H1 (cell line): ENCODE measurements at regions not wholly inside any gene's neighbourhood (a gene's known extent, or its start where the extent isn't known, plus 50 kb on each side); places are given as distances from the start of the nearest gene placed in this dataset.

Experiments
- CTCF ChIA-PET: fragments of 300-600 bp; sonication (Branson Sonifier 250); formaldehyde crosslinking; loops from one replicate; lab custom pipeline; 2021; ENCODE audit not compliant: partially characterized antibody; lab: Charles Lee
- POLR2A ChIA-PET: fragments of 300-600 bp; sonication (Branson Sonifier 250); formaldehyde crosslinking; loops from one replicate; lab custom pipeline; 2021; ENCODE audit warnings: inconsistent platforms; ENCODE audit not compliant: partially characterized antibody; lab: Charles Lee
- DNase-seq, 2 experiments: peaks; one replicate each; pipeline versions ENCODE4 v3.0.0 to v3.0.0-alpha.2; 2010 to 2022; ENCODE audit warnings: low spot score in 2 of 2, low read depth in 1 of 2, mixed read lengths in 1 of 2
- FAIRE-seq: peaks from 2 replicates; lab custom pipeline; 2011; peaks lifted over from hg19 to GRCh38; lab: Jason Lieb, UNC
- H2AFZ ChIP-seq: 2 replicates; pipeline ENCODE4 v1.8.1; 2012; ENCODE audit warnings: low read length, inconsistent platforms
- H2AK5ac ChIP-seq: 2 replicates; pipeline ENCODE4 v1.6.1; 2013; ENCODE audit warnings: low read depth, low read length
- H2BK120ac ChIP-seq: replicated peaks from 2 replicates; pipeline ENCODE3; 2013; ENCODE audit warnings: low read depth, low read length, inconsistent platforms
- H2BK12ac ChIP-seq: 2 replicates; pipeline ENCODE4 v1.6.1; 2013; ENCODE audit warnings: low read depth, low read length
- H2BK15ac ChIP-seq: 2 replicates; pipeline ENCODE4 v1.6.1; 2013; ENCODE audit warnings: low read length
- H2BK20ac ChIP-seq: 2 replicates; pipeline ENCODE4 v1.6.1; 2013; ENCODE audit warnings: low read length
- H2BK5ac ChIP-seq: 2 replicates; pipeline ENCODE4 v1.6.1; 2013; ENCODE audit warnings: low read depth, low read length
- H3K14ac ChIP-seq: 2 replicates; pipeline ENCODE4 v1.6.1; 2013; ENCODE audit warnings: inconsistent platforms; ENCODE audit not compliant: insufficient read length
- H3K18ac ChIP-seq: 2 replicates; pipeline ENCODE4 v1.6.1; 2013; ENCODE audit warnings: low read length; ENCODE audit errors: extremely low read depth
- H3K23ac ChIP-seq: 2 replicates; pipeline ENCODE4 v1.6.1; 2013; ENCODE audit warnings: inconsistent platforms; ENCODE audit not compliant: insufficient read length
- H3K23me2 ChIP-seq: 2 replicates; pipeline ENCODE4 v1.6.1; 2013; ENCODE audit warnings: low read depth, low read length
- H3K27ac ChIP-seq: 2 replicates; pipeline ENCODE4 v1.6.1; 2011; ENCODE audit warnings: low read depth, low read length, inconsistent platforms
- H3K27me3 ChIP-seq, 4 experiments: replicated peaks in 1 of 4; 1 replicate in 1 of 4; 2 replicates in 3 of 4; pipeline versions ENCODE4 v1.6.1 to v1.8.1; 2011 to 2013; ENCODE audit warnings: low read length in 3 of 4, mild to moderate bottlenecking in 3 of 4, inconsistent platforms in 2 of 4, mixed read lengths in 2 of 4, moderate library complexity in 1 of 4; ENCODE audit not compliant: control insufficient read depth in 3 of 4, insufficient read depth in 3 of 4; ENCODE audit errors: extremely low read depth in 1 of 4
- H3K36me3 ChIP-seq, 4 experiments: 2 replicates each; pipeline versions ENCODE4 v1.6.1 to v1.8.1; 2011 to 2013; ENCODE audit warnings: mild to moderate bottlenecking in 4 of 4, low read length in 3 of 4, moderate library complexity in 2 of 4, control low read depth in 1 of 4, inconsistent platforms in 1 of 4; ENCODE audit not compliant: insufficient read depth in 4 of 4, control insufficient read depth in 2 of 4
- H3K4ac ChIP-seq: replicated peaks from 2 replicates; pipeline ENCODE3; 2013; ENCODE audit warnings: low read length, low read depth, mixed read lengths, inconsistent platforms; ENCODE audit not compliant: insufficient read length
- H3K4me1 ChIP-seq, 4 experiments: replicated peaks in 1 of 4; 1 replicate in 1 of 4; 2 replicates in 3 of 4; pipeline versions ENCODE4 v1.6.1 to v1.8.1; 2011 to 2013; ENCODE audit warnings: low read length in 3 of 4, inconsistent platforms in 2 of 4, mixed read lengths in 1 of 4; ENCODE audit not compliant: insufficient read depth in 4 of 4, control insufficient read depth in 3 of 4
- H3K4me2 ChIP-seq, 2 experiments: 2 replicates each; pipeline versions ENCODE4 v1.6.1 to v1.8.1; 2011 to 2013; ENCODE audit warnings: low read depth in 2 of 2, low read length in 2 of 2, control low read depth in 1 of 2, inconsistent platforms in 1 of 2, mild to moderate bottlenecking in 1 of 2; ENCODE audit not compliant: insufficient read depth in 1 of 2
- H3K4me3 ChIP-seq, 4 experiments: fragments of 200-600, 300-600 bp in 1 of 4; sonication (generic), shearing (Covaris generic), sonication (Bioruptor Twin) in 1 of 4; 2 replicates each; pipeline versions ENCODE4 v1.5.1 to v1.8.1; 2011 to 2016; ENCODE audit warnings: low read length in 4 of 4, low read depth in 3 of 4, control low read depth in 2 of 4, inconsistent platforms in 2 of 4, mild to moderate bottlenecking in 2 of 4, mixed read lengths in 1 of 4, moderate library complexity in 1 of 4; ENCODE audit not compliant: insufficient read depth in 2 of 4; ENCODE audit errors: extremely low read depth in 1 of 4
- H3K56ac ChIP-seq: replicated peaks from 2 replicates; pipeline ENCODE3; 2013; ENCODE audit warnings: low read depth, mild to moderate bottlenecking, mixed read lengths, low read length, inconsistent platforms; ENCODE audit not compliant: insufficient read length
- H3K79me1 ChIP-seq: 2 replicates; pipeline ENCODE4 v1.6.1; 2013; ENCODE audit warnings: low read depth, low read length, control low read depth
- H3K79me2 ChIP-seq, 2 experiments: 2 replicates each; pipeline versions ENCODE4 v1.6.1 to v1.8.1; 2012 to 2013; ENCODE audit warnings: low read length in 2 of 2, mild to moderate bottlenecking in 2 of 2, inconsistent platforms in 1 of 2; ENCODE audit not compliant: insufficient read depth in 2 of 2, control insufficient read depth in 1 of 2
- H3K9ac ChIP-seq, 4 experiments: replicated peaks in 1 of 4; 1 replicate in 1 of 4; 2 replicates in 3 of 4; pipeline versions ENCODE4 v1.6.1 to v1.8.1; 2011 to 2013; ENCODE audit warnings: low read depth in 3 of 4, low read length in 3 of 4, control low read depth in 2 of 4, mild to moderate bottlenecking in 2 of 4, moderate library complexity in 2 of 4, inconsistent platforms in 1 of 4; ENCODE audit errors: extremely low read depth in 1 of 4
- H3K9me3 ChIP-seq, 2 experiments: 2 replicates each; pipeline versions ENCODE4 v1.6.1 to v1.8.1; 2012 to 2013; ENCODE audit warnings: mild to moderate bottlenecking in 2 of 2, moderate library complexity in 2 of 2, control low read depth in 1 of 2, inconsistent platforms in 1 of 2, low read depth in 1 of 2, low read length in 1 of 2, mixed read lengths in 1 of 2; ENCODE audit not compliant: insufficient read depth in 2 of 2
- H4K20me1 ChIP-seq, 2 experiments: replicated peaks in 1 of 2; 2 replicates each; pipeline versions ENCODE3 to v1.8.1; 2011 to 2013; ENCODE audit warnings: inconsistent platforms in 2 of 2, low read length in 2 of 2, mild to moderate bottlenecking in 1 of 2; ENCODE audit not compliant: insufficient read depth in 2 of 2, control insufficient read depth in 1 of 2
- H4K5ac ChIP-seq: 2 replicates; pipeline ENCODE4 v1.6.1; 2013; ENCODE audit warnings: low read length, low read depth, mixed read lengths, inconsistent platforms; ENCODE audit not compliant: insufficient read length
- H4K8ac ChIP-seq: 2 replicates; pipeline ENCODE4 v1.8.0; 2013; ENCODE audit warnings: mild to moderate bottlenecking, moderate library complexity, low read length, inconsistent platforms; ENCODE audit not compliant: insufficient read depth; ENCODE audit errors: extremely low read depth
- H4K91ac ChIP-seq: replicated peaks from 2 replicates; pipeline ENCODE3; 2013; ENCODE audit warnings: low read length, mixed read lengths, inconsistent platforms; ENCODE audit not compliant: insufficient read length
- CTBP2 ChIP-seq: IDR thresholded peaks from 2 replicates; pipeline ENCODE4 v1.7.0; 2011; ENCODE audit warnings: borderline replicate concordance, mild to moderate bottlenecking, moderate library complexity, mixed read lengths, low read length; ENCODE audit not compliant: insufficient read depth, insufficient read length
- FOSL1 ChIP-seq: IDR thresholded peaks from 2 replicates; pipeline ENCODE4 v1.6.1; 2011; ENCODE audit warnings: mild to moderate bottlenecking, low read depth, low read length, moderate library complexity; ENCODE audit not compliant: insufficient read depth
- KDM4A ChIP-seq: IDR thresholded peaks from one replicate; pipeline ENCODE4 v1.7.1; 2012; ENCODE audit warnings: low read depth, mild to moderate bottlenecking, moderate library complexity, low read length, inconsistent platforms; ENCODE audit not compliant: severe bottlenecking
- YY1 ChIP-seq: IDR thresholded peaks from 2 replicates; pipeline ENCODE4 v1.6.1; 2011; ENCODE audit warnings: low read depth, mild to moderate bottlenecking, low read length
- WGBS, 2 experiments: shearing (Covaris generic) in 1 of 2; methylation state at CpG; one replicate each; pipeline versions ENCODE4 v1.1.6 to v1.1.7; 2013 to 2015; ENCODE audit warnings: low lambda C conversion rate in 2 of 2, mixed read lengths in 2 of 2, inconsistent platforms in 1 of 2, low coverage in 1 of 2, missing lambda C conversion rate in 1 of 2; ENCODE audit not compliant: insufficient replicate concordance in 2 of 2, insufficient coverage in 1 of 2, insufficient read length in 1 of 2; ENCODE audit errors: extremely low coverage in 1 of 2, missing lambda C conversion rate in 1 of 2; 5-methylcytosine and 5-hydroxymethylcytosine counted together

GRCh38 chr9:13534006-13534405 lies 254.5 kb upstream of the MPDZ start:
- H2AK5ac ChIP-seq, result no peak overlapping the region
- TF ChIP-seq FOSL1, result no peak
- no peak for TF ChIP-seq KDM4A
- no peak for TF ChIP-seq CTBP2
- no peak for TF ChIP-seq YY1

More at GRCh38 chr9:13534006-13534405, 254.5 kb upstream of the MPDZ start:
- no peak overlapping the region for H2BK15ac ChIP-seq
- POLR2A ChIA-PET, result no interaction called here
- no peaks in the 10 kb centered on the region for H3K9me3 ChIP-seq
- H3K79me2 ChIP-seq, result no peaks in the 10 kb centered on the region
- no peak overlapping the region for H4K91ac ChIP-seq
- no peak overlapping the region for H3K23ac ChIP-seq
- DNase-seq (no peak), FAIRE-seq (no peak)
- no peak overlapping the region for H3K56ac ChIP-seq
- H3K79me1 ChIP-seq, result no peaks in the 10 kb centered on the region
- H3K4ac ChIP-seq, result no peak overlapping the region
- H3K4me3 ChIP-seq, result no peak overlapping the region
- no peak overlapping the region for H4K5ac ChIP-seq
- CTCF ChIA-PET, result no interaction called here
- H3K18ac ChIP-seq, result no peak overlapping the region
- no peak overlapping the region for H4K8ac ChIP-seq
- H3K23me2 ChIP-seq, result no peaks in the 10 kb centered on the region
- no peak overlapping the region for H2BK20ac ChIP-seq
- H2AFZ ChIP-seq, result no peak overlapping the region
- no peaks in the 10 kb centered on the region for H3K27me3 ChIP-seq
- no peaks in the 10 kb centered on the region for H3K4me1 ChIP-seq
- H2BK5ac ChIP-seq, result no peak overlapping the region
- H2BK120ac ChIP-seq, result no peak overlapping the region
- WGBS, 2 experiments, result 90% methylated on average over 2 of the region's 2 CpGs; no CpG with 5 or more reads in 1 of the 2 experiments
- H3K9ac ChIP-seq, result no peak overlapping the region
- no peak overlapping the region for H2BK12ac ChIP-seq
- no peaks in the 10 kb centered on the region for H3K36me3 ChIP-seq
- H3K4me2 ChIP-seq, result no peak overlapping the region
- H3K14ac ChIP-seq, result no peak overlapping the region
- H4K20me1 ChIP-seq, result no peaks in the 10 kb centered on the region
- no peak overlapping the region for H3K27ac ChIP-seq
